GM21381 (cell line): ENCODE measurements at regions not wholly inside any gene's neighbourhood (a gene's known extent, or its start where the extent isn't known, plus 50 kb on each side); places are given as distances from the start of the nearest gene placed in this dataset.

ENCODE experiments used
- ATAC-seq: cut with Tn5 transposase; IDR thresholded peaks from one replicate; pipeline ENCODE4 v1.9.1; 2021; ENCODE audit warnings: mild to moderate bottlenecking, moderate library complexity; ENCODE audit not compliant: unreplicated experiment

DNA sequence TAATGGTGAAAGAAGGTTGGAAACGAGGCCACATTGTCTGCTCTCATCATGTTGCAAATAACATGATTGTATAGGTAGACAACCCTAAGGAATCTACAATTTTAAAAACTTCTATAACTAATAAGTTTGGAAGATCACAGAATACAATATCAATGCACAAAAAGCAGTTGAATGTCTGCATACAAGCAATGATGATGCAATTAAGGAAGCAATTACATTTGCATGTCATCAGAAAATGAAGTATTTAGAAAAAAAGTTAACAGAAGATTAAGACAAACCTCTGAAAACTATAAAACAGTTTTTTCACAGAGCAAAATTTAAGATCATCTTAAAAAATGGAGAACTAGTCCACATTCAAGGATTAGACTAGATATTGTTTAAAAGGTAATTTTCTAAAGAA lies 181.1 kb downstream of the METTL4 start:
- no peak for ATAC-seq

DNA sequence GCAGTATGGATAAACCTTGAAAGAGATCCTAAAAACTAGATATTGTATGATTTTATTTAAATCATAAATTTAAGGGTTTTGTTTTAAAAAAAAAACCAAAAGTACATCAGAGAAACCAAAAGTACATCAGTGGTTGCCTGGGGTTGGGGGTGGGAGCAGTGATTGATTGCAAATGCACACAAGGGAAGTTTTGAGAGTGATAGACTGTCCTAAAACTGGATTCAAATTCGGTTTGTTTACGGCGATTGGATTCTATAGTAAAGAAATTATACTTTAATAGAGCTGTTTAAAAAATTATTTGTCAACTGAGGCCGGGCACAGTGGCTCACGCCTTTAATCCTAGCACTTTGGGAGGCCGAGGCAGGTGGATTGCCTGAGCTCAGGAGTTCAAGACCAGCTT lies 179.8 kb downstream of the METTL4 start:
- ATAC-seq: no peak

DNA sequence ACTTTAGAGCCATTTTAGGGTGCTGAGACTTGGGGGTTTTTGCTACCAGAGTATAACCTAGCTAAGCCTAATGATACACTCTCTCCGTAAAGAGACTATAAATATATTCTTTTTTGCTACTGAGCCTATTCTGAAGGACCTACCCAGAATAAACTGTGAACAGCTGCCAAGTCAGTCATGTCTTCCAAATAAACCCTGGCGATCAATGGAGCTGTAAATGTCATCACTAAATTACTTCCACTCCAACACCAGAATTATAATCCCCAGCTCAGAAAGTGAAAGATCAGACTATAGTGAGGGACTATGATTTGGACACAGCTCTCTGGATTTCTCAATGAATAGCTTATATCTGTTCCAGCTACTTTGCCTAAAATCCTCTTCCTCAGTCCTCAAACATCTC lies 178.9 kb downstream of the METTL4 start:
- ATAC-seq: no peak

DNA sequence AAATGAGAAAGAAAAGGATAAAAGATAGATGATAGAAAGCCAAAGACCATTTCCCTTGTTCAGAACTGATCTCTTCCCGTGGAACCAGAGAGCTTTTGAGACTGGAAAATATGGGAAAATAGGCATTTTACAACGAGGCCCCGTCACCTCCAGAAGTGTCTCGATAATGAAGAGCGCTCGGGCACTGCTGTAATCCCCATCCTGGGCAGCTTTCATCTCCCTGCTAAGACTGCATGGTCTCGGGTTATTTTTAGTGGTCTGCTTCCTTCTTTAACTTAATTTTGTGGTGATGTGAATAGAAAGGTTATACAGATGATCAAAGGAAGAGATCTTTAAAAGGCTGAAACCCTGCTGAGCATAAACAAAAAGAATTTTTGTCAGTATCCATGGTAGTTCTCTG lies 176.6 kb downstream of the METTL4 start:
- no peak for ATAC-seq

DNA sequence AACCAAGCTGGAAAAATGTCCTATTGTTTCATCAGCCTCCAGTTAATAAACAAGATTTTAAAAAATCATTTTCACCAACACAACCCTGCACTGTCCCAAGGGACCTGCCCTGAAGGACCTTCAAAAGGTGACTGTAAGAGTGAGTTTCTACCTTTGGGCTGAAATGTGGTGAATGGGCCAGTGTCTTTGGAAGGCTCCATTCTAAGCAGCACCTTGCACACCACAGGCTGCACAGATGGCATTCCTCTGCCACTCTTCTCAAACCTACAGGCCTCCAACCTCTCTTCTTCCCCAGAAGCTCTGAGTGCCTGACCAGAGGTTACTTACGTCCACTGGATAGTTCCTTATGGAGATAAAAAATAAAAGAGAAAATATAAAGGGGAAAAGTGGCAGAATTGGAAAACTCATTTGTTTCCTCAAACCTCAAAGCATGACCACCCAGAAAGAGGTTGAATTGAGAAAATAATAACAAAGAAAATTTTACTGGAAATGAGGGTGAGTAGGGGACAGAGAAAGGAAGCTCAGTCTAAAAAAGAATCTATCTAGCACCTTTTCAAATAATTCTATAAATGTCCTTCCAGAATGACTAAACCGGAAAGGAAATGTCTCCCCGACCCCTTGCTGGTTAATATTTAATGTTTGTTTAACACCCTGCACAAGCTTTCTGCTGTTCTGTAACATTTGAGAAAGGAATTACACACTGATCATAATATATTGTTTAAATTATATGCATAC lies 175.7 kb downstream of the METTL4 start:
- peak; percentile 86 for ATAC-seq

DNA sequence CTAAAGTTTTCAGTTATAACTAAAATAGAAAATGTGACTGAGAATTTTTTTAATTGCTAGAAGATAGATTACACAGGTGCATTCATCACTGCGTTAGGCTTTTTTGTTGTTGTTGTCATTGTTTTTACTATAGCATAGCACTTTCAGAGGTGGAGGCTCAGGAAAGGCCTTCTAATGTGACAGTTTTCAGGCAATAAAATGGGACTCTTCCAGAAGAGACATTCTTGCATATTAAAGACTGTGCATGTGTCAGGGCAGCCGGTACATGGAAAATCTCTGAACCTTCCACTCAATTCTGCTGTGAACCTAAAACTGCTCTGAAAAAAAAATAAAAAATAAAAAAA lies 175.2 kb downstream of the METTL4 start:
- peak; percentile 32 for ATAC-seq

DNA sequence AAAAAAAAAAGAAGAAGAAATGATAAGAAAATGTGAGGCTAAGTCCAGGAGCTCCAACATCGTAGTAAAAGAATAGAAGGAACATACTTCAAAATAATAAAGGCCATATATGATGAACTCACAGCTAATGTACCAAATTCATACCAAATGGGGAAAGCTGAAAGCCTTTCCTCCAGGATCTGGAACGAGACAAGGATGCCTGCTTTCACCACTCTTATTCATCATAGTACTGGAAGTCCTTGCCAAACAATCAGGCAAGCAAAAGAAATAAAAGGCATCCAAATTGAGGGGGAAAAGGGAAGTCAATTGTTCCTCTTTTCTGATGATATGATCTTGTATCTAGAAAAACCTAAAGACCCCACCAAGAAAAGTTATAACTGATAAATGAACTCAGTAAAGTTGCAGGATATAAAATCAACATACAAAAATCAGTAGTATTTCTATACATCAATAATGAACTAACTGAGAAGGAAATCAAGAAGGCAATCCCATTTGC lies 170.6 kb downstream of the METTL4 start:
- ATAC-seq: no peak

DNA sequence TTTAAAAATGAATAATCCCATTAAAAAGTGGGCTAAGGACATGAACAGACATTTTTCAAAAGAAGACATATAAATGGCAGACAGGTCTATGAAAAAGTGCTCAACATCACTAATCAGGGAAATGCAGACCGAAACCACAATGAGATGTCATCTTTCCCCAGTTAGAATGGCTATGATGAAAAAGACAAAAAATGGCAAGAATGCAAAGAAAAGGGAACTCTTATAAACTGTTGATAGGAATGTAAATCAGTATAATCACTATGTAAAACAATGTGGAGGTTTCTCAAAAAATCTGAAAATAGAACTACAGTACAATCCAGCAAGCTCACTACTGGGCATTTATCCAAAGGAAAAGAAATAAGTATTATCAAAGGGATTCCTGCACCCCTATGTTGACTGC lies 169.2 kb downstream of the METTL4 start:
- no peak for ATAC-seq

DNA sequence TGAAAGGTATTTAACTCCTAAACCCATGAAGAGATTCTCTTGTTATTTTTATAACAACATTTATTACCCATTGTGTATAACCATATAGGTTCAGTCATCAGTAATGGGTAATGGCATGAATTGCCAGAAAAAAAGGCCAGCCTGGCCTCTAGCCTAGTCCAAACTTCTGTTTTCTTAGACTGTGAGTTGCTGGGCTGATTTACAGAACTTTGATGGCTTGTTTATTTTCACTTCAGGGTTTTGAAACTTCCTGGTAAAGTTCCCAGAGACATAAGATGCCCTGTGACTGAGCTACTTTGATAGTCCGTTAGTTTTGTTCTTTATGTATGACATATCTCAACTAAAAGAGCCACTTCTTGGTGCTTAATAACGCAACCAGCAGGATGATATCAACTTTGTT lies 164.8 kb downstream of the METTL4 start:
- no peak for ATAC-seq

DNA sequence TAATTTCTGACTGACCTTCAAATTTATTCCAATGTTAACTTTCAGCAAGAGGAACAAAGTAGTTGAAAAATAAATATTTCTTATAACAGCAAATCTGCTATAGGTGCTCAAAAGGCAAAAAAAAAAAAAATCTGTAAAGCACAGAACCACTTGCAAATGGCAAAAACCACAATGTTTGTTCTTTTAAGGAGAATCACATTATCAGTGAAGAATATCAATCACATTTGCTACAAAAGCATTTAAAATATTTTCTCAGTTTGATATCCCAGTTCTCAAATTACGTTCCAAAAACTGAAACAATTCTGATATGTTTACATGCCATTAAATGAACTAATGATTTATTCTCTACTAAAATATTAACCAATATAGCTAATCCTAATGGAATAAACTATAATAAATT lies 163.3 kb downstream of the METTL4 start:
- ATAC-seq: no peak

DNA sequence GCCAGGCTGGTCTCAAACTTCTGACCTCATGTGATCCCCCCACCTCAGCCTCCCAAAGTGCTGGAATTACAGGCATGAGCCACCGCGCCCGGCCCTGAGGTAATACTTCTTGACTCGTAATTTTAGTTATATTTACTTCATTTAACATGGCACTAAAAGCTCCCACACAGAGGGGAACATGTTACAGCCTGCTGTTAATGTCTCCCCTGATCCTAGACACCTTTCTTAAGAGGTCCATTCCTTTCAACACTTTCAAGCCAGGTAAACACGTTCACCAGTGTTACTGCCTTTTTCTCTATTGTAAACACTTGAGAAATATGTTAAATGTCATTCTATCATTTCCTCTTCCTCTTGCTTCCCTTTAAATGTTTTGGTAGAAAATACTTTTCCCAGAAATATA lies 161.4 kb downstream of the METTL4 start:
- no peak for ATAC-seq

DNA sequence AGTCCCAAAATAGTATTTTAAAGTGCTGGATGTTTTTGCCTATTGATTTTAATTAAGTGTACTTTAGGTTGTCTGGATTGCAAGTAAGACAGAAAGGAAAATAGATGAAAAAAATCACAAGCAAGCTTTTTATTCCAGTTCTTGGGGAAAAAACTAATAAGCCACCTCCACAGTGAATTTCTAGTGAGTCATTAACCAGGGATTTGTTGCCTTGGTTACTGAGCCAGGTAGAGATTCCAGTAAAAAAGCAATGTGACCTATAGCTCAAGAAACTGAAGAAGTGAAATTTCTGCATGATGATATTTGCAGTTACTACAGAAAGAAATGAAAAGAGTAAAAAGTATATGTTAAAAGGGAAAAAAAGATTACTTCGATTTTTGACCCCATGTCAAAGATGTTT lies 160.6 kb downstream of the METTL4 start:
- no peak for ATAC-seq

DNA sequence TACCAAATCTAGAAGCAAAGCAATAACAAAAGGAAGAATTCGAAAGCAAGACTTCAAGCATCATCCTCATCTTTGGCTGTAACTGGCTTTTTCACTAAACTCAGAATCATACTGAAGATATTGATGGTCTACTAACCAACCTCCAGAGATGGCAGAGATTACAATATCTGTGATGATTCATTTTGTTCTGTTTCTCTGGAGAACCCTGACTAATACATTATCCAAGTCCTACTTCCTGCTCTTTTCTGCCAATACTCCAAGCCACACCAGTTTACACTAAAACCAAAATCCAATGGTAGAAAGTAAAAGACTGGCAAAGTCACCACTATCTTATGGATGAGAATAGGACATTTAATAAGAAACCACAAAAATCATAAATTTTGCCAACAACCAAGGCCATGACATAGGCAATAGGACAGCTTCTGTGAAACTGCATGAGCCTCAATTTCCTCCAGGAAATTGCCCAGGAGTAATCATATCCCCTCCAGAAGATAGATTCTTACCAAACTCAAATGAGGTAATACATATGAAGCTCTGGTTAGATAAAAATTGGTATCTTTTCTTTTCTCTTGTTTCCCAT lies 159.8 kb downstream of the METTL4 start:
- ATAC-seq: no peak

DNA sequence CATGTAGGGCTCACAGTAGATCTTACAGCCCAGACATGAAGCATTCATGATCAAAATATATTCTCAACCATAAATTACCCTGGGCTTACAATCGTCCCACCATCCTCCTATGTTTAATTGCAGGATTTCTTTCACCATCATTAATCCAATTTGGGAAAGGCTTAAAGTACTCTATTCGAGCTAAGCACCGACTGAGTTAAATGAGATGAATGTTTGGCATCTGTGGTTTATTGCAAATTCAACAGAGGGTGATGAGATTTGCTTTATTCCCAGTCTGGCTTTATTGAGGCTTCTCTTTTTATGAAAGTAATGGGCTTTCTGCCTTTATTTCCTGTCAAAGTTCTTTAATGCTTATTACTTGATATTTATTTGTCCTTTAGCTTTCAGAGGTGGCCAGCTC lies 159.0 kb downstream of the METTL4 start:
- no peak for ATAC-seq

DNA sequence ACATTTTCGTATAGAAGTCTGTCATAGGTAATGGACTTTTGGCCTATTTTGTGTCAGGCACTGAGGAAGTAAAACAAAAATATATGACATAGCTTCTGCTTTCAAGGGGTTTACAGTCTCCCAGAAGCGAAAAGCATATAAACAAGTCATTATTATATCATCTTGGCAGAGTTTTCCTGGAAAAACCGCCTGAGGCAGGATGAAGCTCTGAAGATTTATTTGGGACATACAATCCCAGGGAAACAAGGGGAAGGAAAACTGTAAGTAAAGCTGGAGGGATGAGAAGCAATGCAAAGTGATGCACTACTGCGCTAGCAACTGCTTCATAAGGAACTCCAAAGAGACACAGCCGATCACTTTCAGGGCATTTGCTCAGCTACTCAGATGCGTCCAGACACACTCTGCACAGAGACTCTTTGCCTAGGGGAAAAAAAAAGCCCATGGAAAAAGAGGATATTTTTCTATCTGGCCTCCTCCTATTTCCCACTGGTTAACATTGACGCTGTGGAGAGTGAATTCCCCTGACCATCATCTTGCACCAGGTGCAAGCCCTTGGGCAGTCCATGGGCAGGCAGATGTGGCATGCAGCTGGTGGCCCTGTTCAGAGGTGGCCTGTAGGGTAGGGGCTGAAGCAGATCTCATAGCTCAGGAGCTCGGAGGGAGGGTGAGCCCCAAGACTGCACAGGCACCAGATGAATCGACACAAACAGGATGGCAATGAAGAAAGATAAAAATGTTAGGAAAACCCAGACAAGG lies 158.1 kb downstream of the METTL4 start:
- no peak for ATAC-seq

DNA sequence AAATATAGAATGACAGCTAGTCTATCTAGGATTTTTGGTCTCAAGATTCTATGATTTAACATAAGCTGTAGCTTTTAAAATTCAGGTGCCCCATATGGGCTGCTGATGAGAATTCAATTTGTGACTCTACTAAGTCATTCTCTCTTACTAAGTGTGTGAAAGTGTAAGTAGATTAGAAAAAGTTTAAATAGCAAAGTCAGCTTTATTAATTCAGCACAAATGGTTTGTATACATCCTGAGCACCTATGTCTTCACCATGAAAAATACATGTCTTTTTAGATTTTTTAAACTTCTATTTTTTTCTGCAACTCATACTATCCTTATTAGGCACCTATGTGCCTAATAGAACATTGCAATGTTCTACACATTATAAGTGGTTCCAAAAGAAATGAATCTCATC lies 157.1 kb downstream of the METTL4 start:
- ATAC-seq: no peak

DNA sequence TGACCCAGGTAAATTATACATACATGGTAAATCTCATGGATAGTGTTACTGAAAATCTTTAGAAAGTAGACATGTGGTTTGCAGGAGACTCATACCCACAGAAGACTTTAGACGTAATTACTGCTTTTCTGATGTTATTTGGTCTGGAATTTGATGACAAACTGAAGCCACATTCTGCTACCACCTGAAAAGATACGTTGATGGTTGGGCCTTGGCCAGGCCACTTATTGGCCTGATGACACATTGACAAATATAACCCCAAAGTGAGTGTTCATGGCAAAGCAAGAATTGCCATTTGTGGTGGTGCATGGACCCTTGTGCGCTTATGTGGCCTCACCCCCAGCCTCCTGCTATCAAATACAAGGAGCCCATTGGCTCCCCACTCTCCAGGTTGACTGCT lies 155.6 kb downstream of the METTL4 start:
- no peak for ATAC-seq

DNA sequence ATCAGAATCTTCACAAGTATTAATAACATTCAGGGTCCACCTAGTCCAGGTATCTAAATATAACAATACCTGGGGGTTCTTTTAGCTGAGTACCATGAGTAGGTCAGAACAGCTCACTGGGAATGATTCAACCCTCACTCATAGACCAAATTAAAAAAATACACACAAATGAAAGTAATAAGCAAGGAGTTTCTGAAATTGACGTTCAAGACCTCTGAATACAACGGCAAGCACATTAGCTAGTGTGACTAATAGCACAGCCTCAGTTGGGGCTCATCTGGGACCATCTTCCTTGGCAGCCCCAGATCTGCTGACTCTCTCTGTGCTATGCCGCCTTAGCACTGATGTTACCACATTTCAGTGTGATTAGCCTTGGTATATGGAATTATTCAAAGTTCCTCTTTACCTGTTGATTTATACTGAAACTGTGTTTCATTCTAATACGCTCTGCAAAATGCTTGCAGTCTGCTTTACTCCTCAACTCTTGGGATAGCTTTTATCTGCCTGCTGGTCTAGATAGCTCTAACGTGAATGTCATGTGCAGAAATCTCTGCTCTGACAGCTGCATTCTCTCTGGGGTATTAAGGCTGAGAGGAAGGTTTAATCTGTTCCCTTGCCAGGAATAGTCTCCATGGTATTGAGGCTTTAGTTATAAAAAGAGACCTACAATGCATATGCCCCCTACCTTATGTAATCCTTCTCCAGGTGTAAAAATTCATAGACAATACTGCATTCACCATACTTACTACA lies 153.3 kb downstream of the METTL4 start:
- ATAC-seq: no peak

DNA sequence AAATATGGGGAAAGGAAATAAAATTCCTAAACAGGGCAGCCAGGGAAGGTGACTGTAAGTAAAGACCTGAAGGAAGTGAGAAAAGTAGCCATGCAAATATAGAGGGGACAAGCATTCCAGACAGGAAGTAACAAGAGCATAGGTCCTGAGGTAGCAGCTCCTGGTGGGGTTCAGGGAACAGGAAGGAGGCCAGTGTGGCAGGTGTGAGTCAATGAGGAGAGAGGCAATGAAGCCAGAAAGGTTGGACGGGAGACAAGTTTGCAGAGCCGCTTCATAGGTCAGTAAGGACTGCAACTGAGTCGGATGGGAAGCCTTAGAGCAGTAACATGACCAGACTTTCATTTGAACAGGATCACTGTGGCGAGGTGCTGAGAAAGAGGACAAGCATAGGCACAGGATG lies 150.9 kb downstream of the METTL4 start:
- no peak for ATAC-seq

DNA sequence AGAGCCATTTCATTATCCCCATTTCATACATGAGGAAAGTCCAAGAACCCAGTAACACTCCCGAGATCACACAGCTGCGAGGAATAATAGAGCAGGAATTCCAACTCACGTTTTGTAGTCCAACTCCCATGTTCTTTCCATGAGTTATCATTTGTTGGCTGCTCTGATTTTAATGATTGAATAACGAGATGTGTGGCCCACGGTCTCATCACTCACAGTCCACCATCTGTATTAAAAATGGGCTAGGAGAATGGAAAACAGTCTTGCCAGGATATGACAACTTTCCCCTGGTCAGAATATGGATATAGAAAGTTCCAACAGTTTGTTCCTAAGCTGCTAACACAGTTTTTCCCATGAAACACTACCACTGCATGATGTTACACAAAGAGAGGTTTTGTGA lies 147.5 kb downstream of the METTL4 start:
- no peak for ATAC-seq

DNA sequence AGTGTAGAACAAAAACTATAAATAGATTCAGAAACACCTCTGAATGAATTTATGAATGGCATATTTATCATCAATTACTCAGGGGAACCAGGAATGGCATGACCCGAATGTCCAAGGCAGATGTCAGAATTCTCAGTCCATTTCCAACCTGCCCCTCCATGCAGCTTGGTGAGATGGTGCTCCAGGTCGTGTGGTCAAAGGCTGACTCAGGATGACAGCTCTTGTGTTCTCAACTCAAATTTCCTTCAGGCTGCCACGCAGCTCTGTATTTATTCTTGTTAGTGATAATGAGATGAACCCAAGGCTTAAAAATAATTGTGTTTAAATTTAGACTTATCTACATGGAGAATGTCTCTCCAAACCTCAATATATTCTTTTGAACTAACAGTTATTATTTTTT lies 146.9 kb downstream of the METTL4 start:
- no peak for ATAC-seq
